Chondrocyte (in vitro differentiated cells): ENCODE measurements at regions not wholly inside any gene's neighbourhood (a gene's known extent, or its start where the extent isn't known, plus 50 kb on each side); places are given as distances from the start of the nearest gene placed in this dataset.
"Not testable (repeated sequence)": the region's sequence is repeated elsewhere in the genome, so short reads cannot be mapped to it uniquely, and the experiment has no call there.

Experiments
- DNase-seq: peaks from one replicate; pipeline ENCODE4 v3.0.0; 2021; ENCODE audit warnings: mixed read lengths, low spot score
- H3K27ac Mint-ChIP-seq: one replicate; pipeline ENCODE4 v1.8.0; 2021; ENCODE audit warnings: mild to moderate bottlenecking, moderate library complexity, mixed read lengths; ENCODE audit not compliant: unreplicated experiment
- H3K27me3 Mint-ChIP-seq: 2 replicates; pipeline ENCODE4 v1.8.0; 2021; ENCODE audit warnings: low read depth, mixed read lengths
- H3K36me3 Mint-ChIP-seq: 2 replicates; pipeline ENCODE4 v1.8.0; 2021; ENCODE audit warnings: low read depth, mixed read lengths
- H3K4me1 Mint-ChIP-seq: 2 replicates; pipeline ENCODE4 v1.8.0; 2021; ENCODE audit warnings: low read depth, mild to moderate bottlenecking, mixed read lengths
- H3K4me3 Mint-ChIP-seq: one replicate; pipeline ENCODE4 v1.8.0; 2021; ENCODE audit warnings: mild to moderate bottlenecking, moderate library complexity, mixed read lengths; ENCODE audit not compliant: unreplicated experiment
- H3K9me3 Mint-ChIP-seq: 2 replicates; pipeline ENCODE4 v1.8.0; 2021; ENCODE audit warnings: low read depth, mixed read lengths
- TF ChIP-seq, protein P1 (sequence below): fragments of 200-600 bp; sonication (generic); IDR thresholded peaks from 2 replicates; pipeline ENCODE4 v1.5.0; 2021; ENCODE audit warnings: antibody characterized with exemption, mild to moderate bottlenecking, moderate library complexity

DNA sequence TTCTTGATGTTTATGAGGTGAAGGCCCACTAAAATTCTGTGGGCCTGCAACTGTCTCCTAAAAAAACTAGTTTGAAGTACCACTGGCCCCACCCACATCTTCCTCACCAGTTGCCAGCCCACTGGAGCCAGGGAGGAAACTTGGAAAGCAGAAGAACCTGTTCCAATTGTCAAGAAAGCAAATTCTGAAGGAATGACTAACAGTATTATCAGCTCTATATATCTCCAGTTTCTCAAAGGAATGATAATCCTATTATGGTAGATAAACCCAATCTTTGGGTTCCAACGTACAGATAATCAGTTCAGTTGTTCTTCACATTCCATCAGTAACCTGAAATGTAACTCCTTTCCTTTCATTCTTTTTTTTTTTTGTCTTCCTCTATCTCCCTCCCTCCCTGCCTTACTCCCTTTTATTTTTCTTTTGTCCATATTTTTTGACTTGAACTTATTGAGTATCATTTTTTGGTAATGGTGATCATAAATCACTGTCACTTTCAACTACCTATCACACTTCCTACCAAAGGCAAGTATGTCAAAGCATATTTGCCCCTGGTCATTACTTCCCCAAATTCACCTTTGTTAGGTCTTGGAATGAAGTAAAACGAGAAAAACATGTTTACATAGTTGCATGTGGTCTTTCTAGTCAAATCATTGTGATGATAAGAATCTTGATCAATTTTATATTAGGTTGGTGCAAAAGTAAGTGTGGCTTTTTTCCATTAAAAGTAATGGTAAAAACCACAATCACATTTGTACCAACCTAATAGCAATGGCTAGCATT lies 943.4 kb downstream of the TTLL7 start:
- DNase-seq: no peak
- TF ChIP-seq, protein P1, sequence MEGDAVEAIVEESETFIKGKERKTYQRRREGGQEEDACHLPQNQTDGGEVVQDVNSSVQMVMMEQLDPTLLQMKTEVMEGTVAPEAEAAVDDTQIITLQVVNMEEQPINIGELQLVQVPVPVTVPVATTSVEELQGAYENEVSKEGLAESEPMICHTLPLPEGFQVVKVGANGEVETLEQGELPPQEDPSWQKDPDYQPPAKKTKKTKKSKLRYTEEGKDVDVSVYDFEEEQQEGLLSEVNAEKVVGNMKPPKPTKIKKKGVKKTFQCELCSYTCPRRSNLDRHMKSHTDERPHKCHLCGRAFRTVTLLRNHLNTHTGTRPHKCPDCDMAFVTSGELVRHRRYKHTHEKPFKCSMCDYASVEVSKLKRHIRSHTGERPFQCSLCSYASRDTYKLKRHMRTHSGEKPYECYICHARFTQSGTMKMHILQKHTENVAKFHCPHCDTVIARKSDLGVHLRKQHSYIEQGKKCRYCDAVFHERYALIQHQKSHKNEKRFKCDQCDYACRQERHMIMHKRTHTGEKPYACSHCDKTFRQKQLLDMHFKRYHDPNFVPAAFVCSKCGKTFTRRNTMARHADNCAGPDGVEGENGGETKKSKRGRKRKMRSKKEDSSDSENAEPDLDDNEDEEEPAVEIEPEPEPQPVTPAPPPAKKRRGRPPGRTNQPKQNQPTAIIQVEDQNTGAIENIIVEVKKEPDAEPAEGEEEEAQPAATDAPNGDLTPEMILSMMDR: no peak
- Mint-ChIP-seq H3K4me1 (peaks cover 8% of the 10 kb centered on the region), H3K4me3 (no peak overlapping the region), H3K27ac (no peak overlapping the region), H3K27me3 (no peaks in the 10 kb centered on the region), H3K36me3 (peaks cover 7% of the 10 kb centered on the region), H3K9me3 (peaks cover 7% of the 10 kb centered on the region)

DNA sequence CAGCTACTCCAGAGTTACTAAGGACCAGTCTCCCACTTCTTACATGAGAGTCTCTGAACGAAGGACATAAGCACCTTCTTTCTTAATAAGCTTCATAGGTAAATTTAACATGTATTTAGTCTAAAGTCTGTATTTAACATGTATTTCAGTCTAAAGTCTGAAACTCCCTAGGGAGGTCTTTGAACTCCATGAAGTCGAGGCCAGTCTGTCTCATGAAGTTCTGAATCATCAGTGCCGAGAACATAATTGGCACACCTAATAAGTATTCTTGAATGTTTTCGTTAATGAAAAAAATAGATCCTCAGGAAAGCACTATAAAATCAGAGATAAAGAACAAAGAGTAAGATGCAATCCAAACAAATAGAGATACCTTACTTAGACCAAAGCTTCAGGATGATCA lies 945.5 kb downstream of the TTLL7 start:
- H3K27ac Mint-ChIP-seq: no peak overlapping the region
- H3K4me1 Mint-ChIP-seq: peaks cover 8% of the 10 kb centered on the region
- no peaks in the 10 kb centered on the region for H3K27me3 Mint-ChIP-seq
- TF ChIP-seq, protein P1: no peak
- peaks cover 7% of the 10 kb centered on the region for H3K36me3 Mint-ChIP-seq
- peaks cover 7% of the 10 kb centered on the region for H3K9me3 Mint-ChIP-seq
- H3K4me3 Mint-ChIP-seq: no peak overlapping the region
- DNase-seq: no peak

DNA sequence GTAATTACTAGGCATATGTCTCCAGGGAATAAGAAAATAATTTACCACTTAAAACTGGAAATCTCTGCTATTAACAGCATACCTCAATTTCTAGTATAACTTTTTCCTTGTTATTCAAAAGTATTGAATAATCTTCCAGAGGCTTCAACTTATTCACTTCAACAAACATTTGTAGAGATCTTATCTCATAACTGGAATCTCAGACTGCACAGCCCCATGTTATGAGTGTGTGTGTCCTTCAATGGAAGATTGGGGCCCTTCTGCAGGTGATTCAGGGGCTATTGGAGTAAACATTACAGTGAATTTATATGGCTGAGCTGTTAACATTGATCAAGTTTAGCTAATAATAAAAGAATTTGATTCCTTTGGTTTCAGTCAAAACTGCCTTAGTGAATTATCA lies 946.1 kb downstream of the TTLL7 start:
- no peak overlapping the region for H3K27ac Mint-ChIP-seq
- no peak for DNase-seq
- TF ChIP-seq, protein P1: no peak
- peaks cover 8% of the 10 kb centered on the region for H3K4me1 Mint-ChIP-seq
- H3K27me3 Mint-ChIP-seq: no peaks in the 10 kb centered on the region
- peaks cover 7% of the 10 kb centered on the region for H3K9me3 Mint-ChIP-seq
- H3K4me3 Mint-ChIP-seq: no peak overlapping the region
- peaks cover 7% of the 10 kb centered on the region for H3K36me3 Mint-ChIP-seq

DNA sequence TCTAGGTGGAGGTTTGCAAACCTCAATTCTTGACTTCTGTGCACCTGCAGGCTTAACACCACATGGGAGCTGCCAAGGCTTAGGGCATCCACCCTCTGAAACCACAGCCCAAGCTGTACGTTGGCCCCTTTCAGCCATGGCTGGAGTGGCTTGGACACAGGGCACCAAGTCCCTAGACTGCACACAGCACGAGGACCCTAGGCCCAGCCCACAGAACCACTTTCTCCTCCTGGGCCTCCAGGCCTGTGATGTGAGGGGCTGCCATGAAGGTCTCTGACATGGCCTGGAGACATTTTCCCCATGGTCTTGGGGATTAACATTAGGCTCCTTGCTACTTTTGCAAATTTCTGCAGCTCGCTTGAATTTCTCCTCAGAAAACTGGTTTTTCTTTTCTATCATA lies 947.9 kb downstream of the TTLL7 start:
- not testable (repeated sequence) for H3K36me3 Mint-ChIP-seq, H3K9me3 Mint-ChIP-seq, H3K27ac Mint-ChIP-seq, H3K4me1 Mint-ChIP-seq, H3K4me3 Mint-ChIP-seq, H3K27me3 Mint-ChIP-seq
- peak; percentile 56 for DNase-seq

DNA sequence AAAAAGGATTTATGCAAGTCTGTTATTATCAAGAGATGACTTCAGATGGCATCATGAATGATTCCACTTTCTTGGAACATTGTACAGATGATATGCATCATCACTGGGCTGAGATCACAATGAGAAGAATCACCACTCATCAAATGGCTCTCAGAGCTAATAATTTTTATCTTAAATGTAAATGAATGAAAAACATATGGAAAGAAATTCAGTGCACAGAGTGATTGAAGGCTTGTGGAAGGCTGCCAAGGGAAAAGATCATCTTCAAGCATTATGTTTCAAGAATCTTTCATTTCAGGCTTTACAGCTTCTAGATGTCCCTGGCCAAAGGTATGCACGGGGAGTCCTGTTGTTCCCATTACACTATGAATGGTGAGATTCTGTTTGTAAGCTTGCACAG lies 955.7 kb downstream of the TTLL7 start:
- H3K27me3 Mint-ChIP-seq: no peaks in the 10 kb centered on the region
- TF ChIP-seq, protein P1: no peak

DNA sequence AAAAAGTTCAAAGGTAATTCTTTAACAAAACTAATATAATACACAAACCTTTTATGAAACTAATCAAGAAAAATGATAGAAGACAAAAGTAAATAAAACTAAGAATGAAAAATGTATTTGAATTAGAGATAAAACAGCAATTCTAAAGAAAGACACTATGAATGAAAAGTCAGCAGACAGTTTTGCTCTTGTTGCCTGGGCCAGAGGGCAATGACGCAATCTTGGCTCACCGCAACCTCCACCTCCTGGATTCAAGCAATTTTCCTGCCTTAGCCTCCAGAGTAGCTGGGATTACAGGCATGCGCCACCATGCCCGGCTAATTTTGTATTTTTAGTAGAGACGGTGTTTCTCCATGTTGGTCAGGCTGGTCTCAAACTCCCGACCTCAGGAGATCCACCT lies 959.8 kb downstream of the TTLL7 start:
- H3K4me3 Mint-ChIP-seq, H3K36me3 Mint-ChIP-seq, DNase-seq, H3K27me3 Mint-ChIP-seq, H3K4me1 Mint-ChIP-seq, H3K27ac Mint-ChIP-seq: not testable (repeated sequence)
- H3K9me3 Mint-ChIP-seq: peaks cover 12% of the 10 kb centered on the region

More for the DNA sequence above, 955.7 kb downstream of the TTLL7 start:
- no peak for DNase-seq
- H3K36me3 Mint-ChIP-seq: no peaks in the 10 kb centered on the region
- peaks cover 4% of the 10 kb centered on the region for H3K4me1 Mint-ChIP-seq
- H3K9me3 Mint-ChIP-seq: peaks cover 3% of the 10 kb centered on the region
- H3K4me3 Mint-ChIP-seq: no peak overlapping the region
- no peak overlapping the region for H3K27ac Mint-ChIP-seq
